Keratinocyte (primary cell): ENCODE measurements at regions not wholly inside any gene's neighbourhood (a gene's known extent, or its start where the extent isn't known, plus 50 kb on each side); places are given as distances from the start of the nearest gene placed in this dataset.

Experiments
- DNase-seq: peaks from one replicate; pipeline ENCODE4 v3.0.0-alpha.2; 2011; ENCODE audit warnings: low read depth, missing footprints, low spot score
- FAIRE-seq: peaks from 2 replicates; lab custom pipeline; 2011; peaks lifted over from hg19 to GRCh38; lab: Jason Lieb, UNC
- H2AFZ ChIP-seq: 2 replicates; pipeline ENCODE4 v1.6.0; 2012; ENCODE audit warnings: low read length, control low read depth, inconsistent platforms; ENCODE audit not compliant: control insufficient read depth
- H3K27ac ChIP-seq: 2 replicates; pipeline ENCODE4 v1.5.1; 2011; ENCODE audit warnings: low read length; ENCODE audit not compliant: control insufficient read depth, insufficient read depth
- H3K27me3 ChIP-seq: 3 replicates; pipeline ENCODE4 v1.6.0; 2011; ENCODE audit warnings: low read length; ENCODE audit not compliant: control insufficient read depth, insufficient read depth; ENCODE audit errors: extremely low read depth
- H3K36me3 ChIP-seq, 2 experiments: 2 replicates in 1 of 2; 3 replicates in 1 of 2; pipeline ENCODE4 v1.5.1; 2011; ENCODE audit warnings: low read length in 2 of 2, mild to moderate bottlenecking in 1 of 2; ENCODE audit not compliant: control insufficient read depth in 2 of 2, insufficient read depth in 2 of 2; ENCODE audit errors: extremely low read depth in 1 of 2
- H3K4me1 ChIP-seq: 3 replicates; pipeline ENCODE4 v1.5.1; 2011; ENCODE audit warnings: low read length; ENCODE audit not compliant: control insufficient read depth, insufficient read depth; ENCODE audit errors: extremely low read depth
- H3K4me2 ChIP-seq: 3 replicates; pipeline ENCODE4 v1.6.0; 2011; ENCODE audit warnings: low read depth, low read length; ENCODE audit not compliant: control insufficient read depth, insufficient read depth; ENCODE audit errors: extremely low read depth
- H3K4me3 ChIP-seq, 3 experiments: fragments of 200-600 bp in 1 of 3; sonication (generic) in 1 of 3; 2 replicates in 2 of 3; 3 replicates in 1 of 3; pipeline ENCODE4 v1.5.1; 2011 to 2016; ENCODE audit warnings: low read length in 3 of 3, mild to moderate bottlenecking in 3 of 3, control low read depth in 2 of 3, inconsistent platforms in 1 of 3, low read depth in 1 of 3, mixed read lengths in 1 of 3, mixed run types in 1 of 3, moderate library complexity in 1 of 3; ENCODE audit not compliant: control insufficient read depth in 2 of 3, insufficient read depth in 2 of 3; ENCODE audit errors: extremely low read depth in 1 of 3
- H3K79me2 ChIP-seq: 2 replicates; pipeline ENCODE4 v1.6.0; 2012; ENCODE audit warnings: low read length; ENCODE audit not compliant: control insufficient read depth, insufficient read depth
- H3K9ac ChIP-seq: 3 replicates; pipeline ENCODE4 v1.6.0; 2011; ENCODE audit warnings: low read length; ENCODE audit not compliant: control insufficient read depth, insufficient read depth; ENCODE audit errors: extremely low read depth
- H3K9me1 ChIP-seq: 3 replicates; pipeline ENCODE4 v1.6.0; 2011; ENCODE audit warnings: low read length; ENCODE audit not compliant: control insufficient read depth, insufficient read depth; ENCODE audit errors: extremely low read depth
- H3K9me3 ChIP-seq: 2 replicates; pipeline ENCODE4 v1.5.1; 2012; ENCODE audit warnings: low read depth, low read length; ENCODE audit not compliant: control insufficient read depth
- H4K20me1 ChIP-seq: 3 replicates; pipeline ENCODE4 v1.6.0; 2011; ENCODE audit warnings: low read length; ENCODE audit not compliant: control insufficient read depth, insufficient read depth; ENCODE audit errors: extremely low read depth
- CTCF ChIP-seq, 3 experiments: IDR thresholded peaks in 1 of 3; conservative IDR thresholded peaks in 1 of 3; optimal IDR thresholded peaks in 1 of 3; 2 replicates in 2 of 3; 3 replicates in 1 of 3; pipeline versions ENCODE3 to v1.5.1; 2011; ENCODE audit warnings: low read length in 3 of 3, mild to moderate bottlenecking in 3 of 3, moderate library complexity in 2 of 3, control low read depth in 1 of 3, inconsistent platforms in 1 of 3; ENCODE audit not compliant: insufficient read depth in 2 of 3; ENCODE audit errors: extremely low read depth in 1 of 3
- EZH2 ChIP-seq: IDR thresholded peaks from one replicate; pipeline ENCODE4 v1.6.1; 2012; ENCODE audit warnings: inconsistent platforms, mild to moderate bottlenecking, low read length, moderate library complexity
- dilution Hi-C: fragments of 300-500 bp; cut with MboI; formaldehyde crosslinking; loops from one replicate; pipeline ENCODE4 v1.7.0; 2020; ENCODE audit warnings: low sequenced_read_pairs; ENCODE audit not compliant: extremely low pct_ligation_motif_present

DNA sequence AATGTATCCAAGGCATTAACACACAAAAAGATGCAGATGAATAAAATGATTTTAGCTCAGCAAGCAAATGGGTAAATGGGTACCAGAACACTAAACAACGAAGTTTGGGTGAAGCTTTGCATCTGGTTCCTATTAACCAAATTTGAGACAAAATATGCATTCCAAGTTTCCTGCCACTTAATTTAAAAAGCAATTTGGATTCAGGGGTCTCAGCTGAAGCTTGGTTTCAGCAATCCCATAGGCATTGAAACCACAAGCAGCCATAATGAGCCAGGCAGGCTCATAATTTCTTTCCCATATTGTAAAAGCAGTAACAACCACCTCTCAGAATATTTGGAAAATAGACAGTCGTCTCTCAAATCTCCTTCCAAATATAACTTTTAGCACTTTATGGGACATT, 138.9 kb downstream of the NXNL2 start:
- Histone ChIP-seq H3K27ac (no peak overlapping the region), H3K4me2 (no peak overlapping the region), H2AFZ (no peak overlapping the region), H3K9me3 (no peaks in the 10 kb centered on the region), H3K79me2 (no peaks in the 10 kb centered on the region), H3K4me1 (no peaks in the 10 kb centered on the region), H3K4me3 (no peak overlapping the region), H3K9ac (no peak overlapping the region), H3K36me3 (no peaks in the 10 kb centered on the region), H3K9me1 (no peaks in the 10 kb centered on the region), H3K27me3 (no peaks in the 10 kb centered on the region), H4K20me1 (no peaks in the 10 kb centered on the region)
- DNase-seq (no peak), FAIRE-seq (no peak)
- dilution Hi-C loops = no loop called here
- TF ChIP-seq CTCF (optimal IDR thresholded peaks at IDR 0.05 in 1 of 3, IDR thresholded peaks at IDR 0.05 in 1 of 3, conservative IDR thresholded peaks at IDR 0.05 in 1 of 3; ENCODE audit: extremely low read depth in 1 of 3, insufficient read depth in 2 of 3, low read length in 3 of 3) = no peak
- TF ChIP-seq EZH2 = no peak

- DNase-seq = no peak
- no peak overlapping the region for H3K9ac ChIP-seq
- no peaks in the 10 kb centered on the region for H4K20me1 ChIP-seq
- no peak overlapping the region for H2AFZ ChIP-seq
- H3K4me2 ChIP-seq = no peak overlapping the region
- dilution Hi-C loops = no loop called here
- no peak overlapping the region for H3K4me3 ChIP-seq
- FAIRE-seq = no peak
- no peaks in the 10 kb centered on the region for H3K9me1 ChIP-seq
- H3K79me2 ChIP-seq = no peaks in the 10 kb centered on the region
- H3K27me3 ChIP-seq = no peaks in the 10 kb centered on the region
- H3K4me1 ChIP-seq = no peaks in the 10 kb centered on the region
- H3K27ac ChIP-seq = no peak overlapping the region
- no peaks in the 10 kb centered on the region for H3K36me3 ChIP-seq
- no peaks in the 10 kb centered on the region for H3K9me3 ChIP-seq
- no peak for TF ChIP-seq EZH2
- TF ChIP-seq CTCF (optimal IDR thresholded peaks at IDR 0.05 in 1 of 3, IDR thresholded peaks at IDR 0.05 in 1 of 3, conservative IDR thresholded peaks at IDR 0.05 in 1 of 3; ENCODE audit: extremely low read depth in 1 of 3, insufficient read depth in 2 of 3, low read length in 3 of 3) = no peak
These were observed 141.7 kb downstream of the NXNL2 start for GRCh38 chr9:88676644-88677043.
